Stimulated activated naive CD8-positive, alpha-beta T cell treated with anti-CD3 and anti-CD28 coated beads, Interleukin-15, amount 100 ng/mL, for 72 hours (primary cell): ENCODE measurements at regions not wholly inside any gene's neighbourhood (a gene's known extent, or its start where the extent isn't known, plus 50 kb on each side); places are given as distances from the start of the nearest gene placed in this dataset.

Experiments
- ATAC-seq: fragments of 150-1000 bp; cut with Tn5 transposase; 2 replicates; pipeline ENCODE4 v1.10.0; 2021; ENCODE audit warnings: mild to moderate bottlenecking, moderate library complexity
- DNase-seq, 2 donors: peaks; one replicate each; pipeline ENCODE4 v3.0.0; 2021 to 2022
- H3K27ac Mint-ChIP-seq, 2 donors: one replicate each; pipeline ENCODE4 v1.8.0; 2022; ENCODE audit warnings: mild to moderate bottlenecking in 2 of 2, mixed read lengths in 2 of 2, moderate library complexity in 2 of 2
- H3K27me3 Mint-ChIP-seq: one replicate; pipeline ENCODE4 v1.8.0; 2022; ENCODE audit warnings: mixed read lengths
- H3K4me1 Mint-ChIP-seq: one replicate; pipeline ENCODE4 v1.8.0; 2022; ENCODE audit warnings: mild to moderate bottlenecking, mixed read lengths
- H3K4me3 Mint-ChIP-seq, 2 donors: one replicate each; pipeline ENCODE4 v1.8.0; 2022; ENCODE audit warnings: mild to moderate bottlenecking in 2 of 2, mixed read lengths in 2 of 2, moderate library complexity in 1 of 2
- H3K9me3 Mint-ChIP-seq, 2 donors: one replicate each; pipeline ENCODE4 v1.8.0; 2022; ENCODE audit warnings: mixed read lengths in 2 of 2

DNA sequence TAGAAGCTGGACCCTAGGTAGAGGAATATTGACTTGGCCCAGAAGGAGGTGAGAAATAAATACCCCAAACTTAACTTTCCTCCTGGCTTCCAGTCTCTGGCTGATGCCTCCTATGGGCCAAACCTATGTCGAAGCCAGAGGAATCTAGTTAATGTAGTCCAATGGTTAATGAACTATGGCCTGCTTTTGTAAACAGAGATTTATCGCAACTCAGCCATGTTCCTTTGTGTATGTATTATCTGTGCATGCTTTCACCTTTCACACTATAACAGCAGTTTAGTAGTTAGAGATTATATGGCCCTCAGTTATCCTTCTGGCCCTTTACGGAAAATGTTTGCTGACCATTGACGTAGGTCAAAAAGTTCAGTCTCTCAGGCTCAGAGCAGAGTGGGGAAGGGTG, 67.3 kb upstream of the BARD1 start:
- Mint-ChIP-seq H3K27ac (no peak overlapping the region), H3K9me3 (no peaks in the 10 kb centered on the region), H3K4me3 (no peak overlapping the region), H3K4me1 (no peaks in the 10 kb centered on the region), H3K27me3 (no peaks in the 10 kb centered on the region)
- no peak for ATAC-seq
- no peak for DNase-seq

DNA sequence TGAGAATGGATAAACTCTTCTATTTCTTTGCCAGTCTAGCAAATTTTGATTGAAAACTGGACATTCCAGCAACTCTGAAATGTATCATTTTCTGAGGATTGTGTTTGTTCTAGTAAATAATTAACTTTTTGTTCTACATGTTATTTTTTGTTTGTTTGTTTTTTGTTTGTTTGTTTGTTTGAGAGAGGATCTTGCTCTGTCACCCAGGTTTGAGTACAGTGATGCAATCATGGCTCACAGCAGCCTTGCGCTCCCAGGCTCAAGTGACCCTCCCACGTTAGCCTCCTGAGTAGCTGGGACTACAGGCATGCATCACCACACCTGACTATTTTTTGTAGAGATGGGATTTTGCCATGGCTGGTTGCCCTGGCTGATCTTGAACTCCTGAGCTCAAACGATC, 65.2 kb upstream of the BARD1 start:
- Mint-ChIP-seq H3K4me3 (no peak overlapping the region), H3K4me1 (no peaks in the 10 kb centered on the region)

DNA sequence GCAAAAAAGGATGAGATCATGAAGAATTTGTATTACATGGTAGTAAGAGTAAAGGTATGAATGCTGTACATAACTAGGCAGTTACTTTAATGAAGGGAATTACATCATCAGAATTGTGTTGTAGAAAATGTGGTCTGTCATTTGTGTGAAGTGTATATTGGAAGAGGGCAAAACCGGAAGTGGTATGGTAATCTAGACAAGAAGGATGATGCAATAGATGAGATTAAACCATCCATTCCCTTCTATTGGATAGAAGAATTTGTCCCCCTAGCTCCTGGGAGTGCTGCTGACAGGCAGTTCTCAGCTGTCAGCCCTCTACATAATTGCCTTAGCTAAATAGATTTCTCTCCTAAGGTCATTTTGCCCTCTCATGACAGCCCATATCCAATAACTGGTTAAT, 55.9 kb upstream of the BARD1 start:
- DNase-seq: no peak
- peaks cover 5 to 13% of the 10 kb centered on the region in 2 donors for H3K9me3 Mint-ChIP-seq
- H3K4me1 Mint-ChIP-seq: no peaks in the 10 kb centered on the region

More for the DNA sequence above, 65.2 kb upstream of the BARD1 start:
- Mint-ChIP-seq H3K27me3 (no peaks in the 10 kb centered on the region), H3K9me3 (no peaks in the 10 kb centered on the region), H3K27ac (peak overlapping the region in 1 of 2 donors; percentile 19)
- no peak for ATAC-seq
- no peak for DNase-seq

More for the DNA sequence above, 55.9 kb upstream of the BARD1 start:
- Mint-ChIP-seq H3K4me3 (no peak overlapping the region), H3K27ac (peak overlapping the region in 1 of 2 donors; percentile 20), H3K27me3 (peaks cover 32% of the 10 kb centered on the region)
- ATAC-seq: no peak
